Pancreas (tissue), 10 donors: ENCODE measurements at regions not wholly inside any gene's neighbourhood (a gene's known extent, or its start where the extent isn't known, plus 50 kb on each side); places are given as distances from the start of the nearest gene placed in this dataset.

Source experiments
- ATAC-seq, 4 donors: fragments of 200-7000 bp; cut with Tn5 transposase; one replicate each; pipeline versions ENCODE4 v1.8.0 to v1.9.1; 2020; ENCODE audit warnings: mild to moderate bottlenecking in 4 of 4, moderate library complexity in 4 of 4
- DNase-seq, 6 donors: peaks; one replicate each; pipeline ENCODE4 v3.0.0-alpha.2; 2020
- FAIRE-seq: peaks from 2 replicates; lab custom pipeline; 2012; peaks lifted over from hg19 to GRCh38; lab: Jason Lieb, UNC
- H3K27ac ChIP-seq, 4 donors: fragments of 200-600 bp; sonication (generic); 1 replicate in 3 of 4; 2 replicates in 1 of 4; pipeline versions ENCODE4 v1.5.0 to v1.8.0; 2020
- H3K27me3 ChIP-seq, 4 donors: fragments of 200-600 bp; one replicate each; pipeline ENCODE4 v1.8.0; 2021
- H3K36me3 ChIP-seq, 3 donors: fragments of 200-600 bp; sonication (generic) in 1 of 3; one replicate each; pipeline versions ENCODE4 v1.5.0 to v1.8.0; 2020 to 2021
- H3K4me1 ChIP-seq, 3 donors: fragments of 200-600 bp; one replicate each; pipeline ENCODE4 v1.8.0; 2021
- H3K4me3 ChIP-seq, 4 donors: fragments of 200-600 bp; sonication (generic) in 2 of 4; one replicate each; pipeline versions ENCODE4 v1.5.0 to v1.8.0; 2020 to 2021
- H3K9me3 ChIP-seq, 4 donors: fragments of 200-600 bp; one replicate each; pipeline ENCODE4 v1.8.0; 2021
- WGBS, 2 donors: extraction: QIAGEN DNeasy Blood & Tissue Kit; methylation state at CpG; one replicate each; pipeline ENCODE4 v1.1.7; 2013; 5-methylcytosine and 5-hydroxymethylcytosine counted together
- intact Hi-C, 3 donors: fragments of 100-400 bp; cut with DNase I; formaldehyde crosslinking; loops; one replicate each; pipeline versions ENCODE4 v1.11.1 to v1.14.2; 2022
- TF ChIP-seq, protein P1 (sequence below), 4 donors: fragments of 200-600 bp; sonication (generic) in 3 of 4; IDR thresholded peaks; one replicate each; pipeline versions ENCODE4 v1.5.0 to v1.8.0; 2021; ENCODE audit warnings: antibody characterized with exemption in 4 of 4
- donor health status: healthy with polysubstance abuse.
- donor health status: DM: no; HTN: no; CAD: no; lungs with moderate emphysema.
- donor health status: DM: no; HTN: no; CAD: no.
- donor health status: control.
- donor health status: control.
- donor health status: Bipolar disorder and iron deficiency.
- donor health status: DM: yes; HTN: yes; CAD: no.
- donor health status: DM: no; HTN: no; CAD: no.
- donor health status: DM: no; HTN: no; CAD: no.
- donor health status: DM: yes; HTN: yes; CAD: no.

DNA sequence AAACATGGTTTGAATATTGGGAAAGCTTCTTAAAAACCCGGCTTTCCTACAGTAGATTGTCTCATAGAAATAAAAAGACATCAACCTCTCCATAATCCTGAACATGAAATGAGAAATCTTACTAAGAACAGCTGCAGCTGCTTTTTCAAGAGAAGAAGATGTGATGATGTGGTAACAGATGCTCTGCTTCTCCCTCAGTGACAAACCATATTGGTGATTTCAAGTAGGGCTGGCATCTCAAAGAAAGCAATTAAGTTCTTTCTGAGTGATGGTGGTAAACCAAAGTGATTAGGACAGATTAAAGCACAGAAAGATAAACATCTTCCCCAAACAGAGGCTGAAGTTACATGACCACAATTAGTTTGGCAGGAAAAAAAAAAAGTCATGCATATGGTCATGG, 1477.7 kb downstream of the RAPGEF2 start:
- ATAC-seq = no peak
- no peaks in the 10 kb centered on the region for H3K9me3 ChIP-seq
- DNase-seq = no peak
- H3K27ac ChIP-seq = no peak overlapping the region
- TF ChIP-seq, protein P1, sequence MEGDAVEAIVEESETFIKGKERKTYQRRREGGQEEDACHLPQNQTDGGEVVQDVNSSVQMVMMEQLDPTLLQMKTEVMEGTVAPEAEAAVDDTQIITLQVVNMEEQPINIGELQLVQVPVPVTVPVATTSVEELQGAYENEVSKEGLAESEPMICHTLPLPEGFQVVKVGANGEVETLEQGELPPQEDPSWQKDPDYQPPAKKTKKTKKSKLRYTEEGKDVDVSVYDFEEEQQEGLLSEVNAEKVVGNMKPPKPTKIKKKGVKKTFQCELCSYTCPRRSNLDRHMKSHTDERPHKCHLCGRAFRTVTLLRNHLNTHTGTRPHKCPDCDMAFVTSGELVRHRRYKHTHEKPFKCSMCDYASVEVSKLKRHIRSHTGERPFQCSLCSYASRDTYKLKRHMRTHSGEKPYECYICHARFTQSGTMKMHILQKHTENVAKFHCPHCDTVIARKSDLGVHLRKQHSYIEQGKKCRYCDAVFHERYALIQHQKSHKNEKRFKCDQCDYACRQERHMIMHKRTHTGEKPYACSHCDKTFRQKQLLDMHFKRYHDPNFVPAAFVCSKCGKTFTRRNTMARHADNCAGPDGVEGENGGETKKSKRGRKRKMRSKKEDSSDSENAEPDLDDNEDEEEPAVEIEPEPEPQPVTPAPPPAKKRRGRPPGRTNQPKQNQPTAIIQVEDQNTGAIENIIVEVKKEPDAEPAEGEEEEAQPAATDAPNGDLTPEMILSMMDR (IDR thresholded peaks at IDR 0.05) = no peak
- no peak overlapping the region for H3K4me3 ChIP-seq
- no peaks in the 10 kb centered on the region for H3K36me3 ChIP-seq
- H3K27me3 ChIP-seq = no peaks in the 10 kb centered on the region
- intact Hi-C loops = no loop called here
- no peaks in the 10 kb centered on the region for H3K4me1 ChIP-seq
- no peak for FAIRE-seq
- 84 to 85% methylated on average over 1 of the region's 1 CpG for WGBS, 2 donors

DNA sequence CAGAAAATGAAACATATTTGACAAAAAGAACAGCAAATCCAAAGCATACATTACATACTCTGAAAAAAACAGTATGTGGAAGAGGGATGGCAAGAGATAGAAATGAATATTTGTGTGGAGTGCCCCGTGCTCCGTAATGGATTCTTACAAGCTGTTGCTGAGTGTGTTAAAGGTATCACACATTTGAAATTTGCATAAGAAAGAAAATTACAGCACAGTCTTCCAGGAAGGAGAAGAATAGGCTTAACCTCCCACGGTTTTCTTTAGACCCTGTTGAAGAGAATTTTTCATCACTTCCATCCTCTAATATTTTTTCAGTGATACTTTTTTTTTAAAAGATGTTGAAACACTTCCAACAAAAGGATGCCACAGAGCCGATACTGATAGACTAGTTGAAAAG, 1489.4 kb downstream of the RAPGEF2 start:
- TF ChIP-seq, protein P1 (IDR thresholded peaks at IDR 0.05) = no peak
- no peak for DNase-seq
- intact Hi-C loops = no loop called here
- ATAC-seq = no peak
- Histone ChIP-seq H3K4me3 (no peak overlapping the region), H3K36me3 (no peaks in the 10 kb centered on the region), H3K27me3 (no peaks in the 10 kb centered on the region), H3K4me1 (no peaks in the 10 kb centered on the region), H3K27ac (no peak overlapping the region), H3K9me3 (no peaks in the 10 kb centered on the region)
- no peak for FAIRE-seq
- 65 to 76% methylated on average over 4 of the region's 4 CpGs for WGBS, 2 donors

DNA sequence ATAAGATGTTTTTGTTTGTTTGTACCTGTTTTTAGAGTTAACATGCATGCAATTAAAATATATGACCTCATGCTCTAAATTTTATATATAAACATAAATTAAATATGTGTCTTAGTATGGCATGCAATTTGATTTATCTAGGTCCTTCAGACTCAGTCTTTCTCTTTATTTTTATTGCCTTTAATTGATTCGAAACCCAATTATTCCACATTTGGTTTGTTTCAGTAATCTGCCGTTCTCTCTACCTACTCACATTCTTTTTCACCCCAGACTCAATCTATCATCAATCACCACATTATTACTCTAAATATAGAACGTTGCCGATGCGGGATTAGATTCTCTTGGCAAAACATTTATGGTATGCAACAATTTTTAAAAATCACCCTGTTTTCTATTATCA, 1492.8 kb downstream of the RAPGEF2 start:
- Histone ChIP-seq H3K27me3 (no peaks in the 10 kb centered on the region), H3K36me3 (no peaks in the 10 kb centered on the region), H3K27ac (no peak overlapping the region), H3K4me3 (no peak overlapping the region), H3K9me3 (no peaks in the 10 kb centered on the region), H3K4me1 (peaks cover 0 to 10% (median 0%) of the 10 kb centered on the region in 3 donors)
- no peak for ATAC-seq
- intact Hi-C loops = no loop called here
- TF ChIP-seq, protein P1 (IDR thresholded peaks at IDR 0.05) = no peak
- FAIRE-seq = no peak
- DNase-seq = no peak
- WGBS, 2 donors = 80 to 82% methylated on average over 5 of the region's 5 CpGs

DNA sequence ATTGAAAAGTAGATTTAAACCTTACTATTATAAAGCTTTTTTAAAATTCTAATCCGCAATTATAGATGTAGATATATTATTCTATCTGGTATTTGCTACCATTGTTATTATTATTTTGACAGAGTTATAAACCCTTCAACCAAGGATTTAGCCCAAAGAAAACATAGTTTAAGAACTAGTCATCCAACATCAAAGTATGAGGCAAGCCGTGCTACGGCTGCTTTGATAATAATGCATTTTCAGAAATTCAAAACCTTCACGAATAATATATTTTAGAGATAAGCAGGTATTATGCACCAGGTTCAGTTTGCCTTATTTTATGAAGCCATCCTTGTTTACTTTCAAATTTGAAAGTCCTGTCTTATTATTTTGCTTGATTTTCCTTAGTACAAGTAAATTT, 1501.7 kb downstream of the RAPGEF2 start:
- WGBS, 2 donors = 92 to 96% methylated on average over 4 of the region's 4 CpGs
- no peaks in the 10 kb centered on the region for H3K36me3 ChIP-seq
- DNase-seq (no peak), ATAC-seq (no peak), FAIRE-seq (no peak)
- H3K9me3 ChIP-seq = no peaks in the 10 kb centered on the region
- no peak overlapping the region for H3K27ac ChIP-seq
- peaks cover 0 to 1% (median 0%) of the 10 kb centered on the region in 3 donors for H3K4me1 ChIP-seq
- intact Hi-C loops = no loop called here
- H3K27me3 ChIP-seq = no peaks in the 10 kb centered on the region
- no peak overlapping the region for H3K4me3 ChIP-seq
- TF ChIP-seq, protein P1 (IDR thresholded peaks at IDR 0.05) = no peak

DNA sequence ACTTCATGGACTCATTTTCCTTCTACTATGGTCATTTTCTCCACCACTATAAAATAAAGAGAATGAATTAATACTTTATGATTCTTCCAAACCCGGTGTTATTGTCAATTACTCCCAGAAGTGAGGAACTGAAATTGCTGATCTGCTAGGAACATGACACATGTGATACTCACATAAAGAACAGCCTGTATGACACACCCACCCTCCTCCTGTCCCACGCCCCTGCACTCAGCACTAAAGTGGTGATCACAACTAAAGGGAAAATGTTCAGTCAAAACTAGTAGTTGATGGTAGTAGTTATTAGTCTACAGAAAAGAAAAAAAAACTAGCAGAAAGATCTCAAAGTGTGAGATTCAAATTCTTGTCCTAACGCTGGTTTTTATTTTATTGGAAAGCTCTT, 1508.3 kb downstream of the RAPGEF2 start:
- Histone ChIP-seq H3K27me3 (no peaks in the 10 kb centered on the region), H3K27ac (no peak overlapping the region), H3K9me3 (no peaks in the 10 kb centered on the region), H3K4me3 (no peak overlapping the region), H3K4me1 (no peaks in the 10 kb centered on the region), H3K36me3 (no peaks in the 10 kb centered on the region)
- intact Hi-C loops = no loop called here
- WGBS, 2 donors = 89 to 91% methylated on average over 3 of the region's 3 CpGs
- TF ChIP-seq, protein P1 (IDR thresholded peaks at IDR 0.05) = no peak
- FAIRE-seq (no peak), ATAC-seq (no peak), DNase-seq (no peak)
